SK-N-MC (cell line): ENCODE measurements at regions not wholly inside any gene's neighbourhood (a gene's known extent, or its start where the extent isn't known, plus 50 kb on each side); places are given as distances from the start of the nearest gene placed in this dataset.
"Not testable (repeated sequence)": the region's sequence is repeated elsewhere in the genome, so short reads cannot be mapped to it uniquely, and the experiment has no call there.

ENCODE experiments used
- DNase-seq: peaks from one replicate; pipeline ENCODE4 v3.0.0-alpha.2; 2011; ENCODE audit warnings: low read depth, low spot score
- H3K27ac ChIP-seq: fragments of 200-600 bp; sonication (generic); 2 replicates; pipeline ENCODE4 v1.5.1; 2016; ENCODE audit warnings: mixed run types
- H3K36me3 ChIP-seq: fragments of 200-600 bp; sonication (generic); 2 replicates; pipeline ENCODE4 v1.6.1; 2017; ENCODE audit warnings: antibody characterized with exemption, low read length, mixed read lengths; ENCODE audit not compliant: insufficient read depth
- H3K4me3 ChIP-seq: fragments of 200-600 bp; sonication (generic); 2 replicates; pipeline ENCODE4 v1.5.1; 2016
- H3K9ac ChIP-seq: fragments of 200-600 bp; sonication (generic); 2 replicates; pipeline ENCODE4 v1.8.0; 2017; ENCODE audit warnings: mixed run types, mixed read lengths; ENCODE audit not compliant: insufficient read length
- H3K9me3 ChIP-seq: fragments of 200-600 bp; sonication (generic); 2 replicates; pipeline ENCODE4 v1.6.1; 2017; ENCODE audit warnings: low read depth, mild to moderate bottlenecking, antibody characterized with exemption, low read length, moderate library complexity, mixed read lengths
- EZH2 ChIP-seq: fragments of 200-600 bp; sonication (generic); IDR thresholded peaks from one replicate; pipeline ENCODE4 v1.6.1; 2017; ENCODE audit warnings: antibody characterized with exemption
- FOXP2 ChIP-seq: optimal IDR thresholded peaks from 2 replicates; pipeline ENCODE3; 2011; ENCODE audit warnings: mild to moderate bottlenecking, moderate library complexity; ENCODE audit not compliant: insufficient read depth; ENCODE audit errors: extremely low read length, control extremely low read depth
- POLR2AphosphoS5 ChIP-seq: IDR thresholded peaks from 2 replicates; pipeline ENCODE4 v1.6.1; 2012; ENCODE audit warnings: mild to moderate bottlenecking, low read depth, low read length, borderline replicate concordance

DNA sequence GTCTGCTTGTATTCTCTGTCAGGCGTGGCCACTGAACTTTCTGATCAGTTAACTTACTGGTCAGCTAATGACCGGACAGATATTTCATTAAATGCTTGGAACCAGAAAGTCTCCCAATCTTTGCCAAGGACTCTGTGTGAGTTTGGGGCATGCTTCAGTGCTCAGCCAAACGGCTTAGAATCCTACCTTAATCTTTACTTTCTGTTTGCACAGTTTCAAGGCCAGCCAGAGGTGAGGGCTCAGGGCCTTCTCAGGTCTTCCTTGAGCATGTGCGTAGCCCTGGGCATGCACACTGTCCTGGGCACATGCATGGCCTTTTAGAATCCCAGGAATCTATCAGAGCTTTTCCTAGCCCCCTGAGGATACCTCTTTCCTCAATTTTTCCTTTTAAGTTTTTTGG lies 230.1 kb downstream of the RAB11FIP4 start:
- TF ChIP-seq EZH2 (no peak), FOXP2 (no peak), POLR2AphosphoS5 (no peak)
- Histone ChIP-seq H3K9ac (no peak overlapping the region), H3K27ac (no peak overlapping the region), H3K9me3 (no peaks in the 10 kb centered on the region), H3K36me3 (no peaks in the 10 kb centered on the region), H3K4me3 (no peak overlapping the region)
- no peak for DNase-seq

DNA sequence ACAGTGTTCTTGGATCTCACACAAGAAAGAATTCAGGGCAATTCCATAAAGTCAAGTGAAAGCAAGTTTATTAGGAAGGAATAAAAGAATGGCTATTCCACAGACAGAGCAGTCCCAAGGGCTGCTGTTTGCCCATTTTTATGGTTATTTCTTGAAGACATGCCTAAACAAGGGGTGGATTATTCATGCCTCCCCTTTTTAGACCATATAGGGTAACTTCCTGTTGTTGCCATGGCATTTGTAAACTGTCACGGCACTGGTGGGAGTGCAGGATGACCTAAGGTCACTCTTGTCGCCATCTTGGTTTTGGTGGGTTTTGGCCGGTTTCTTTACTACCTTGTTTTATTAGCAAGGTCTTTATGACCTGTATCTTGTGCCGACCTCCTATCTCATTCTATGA lies 219.6 kb downstream of the RAB11FIP4 start:
- H3K9ac ChIP-seq, H3K36me3 ChIP-seq, H3K9me3 ChIP-seq, H3K4me3 ChIP-seq, H3K27ac ChIP-seq, DNase-seq: not testable (repeated sequence)

DNA sequence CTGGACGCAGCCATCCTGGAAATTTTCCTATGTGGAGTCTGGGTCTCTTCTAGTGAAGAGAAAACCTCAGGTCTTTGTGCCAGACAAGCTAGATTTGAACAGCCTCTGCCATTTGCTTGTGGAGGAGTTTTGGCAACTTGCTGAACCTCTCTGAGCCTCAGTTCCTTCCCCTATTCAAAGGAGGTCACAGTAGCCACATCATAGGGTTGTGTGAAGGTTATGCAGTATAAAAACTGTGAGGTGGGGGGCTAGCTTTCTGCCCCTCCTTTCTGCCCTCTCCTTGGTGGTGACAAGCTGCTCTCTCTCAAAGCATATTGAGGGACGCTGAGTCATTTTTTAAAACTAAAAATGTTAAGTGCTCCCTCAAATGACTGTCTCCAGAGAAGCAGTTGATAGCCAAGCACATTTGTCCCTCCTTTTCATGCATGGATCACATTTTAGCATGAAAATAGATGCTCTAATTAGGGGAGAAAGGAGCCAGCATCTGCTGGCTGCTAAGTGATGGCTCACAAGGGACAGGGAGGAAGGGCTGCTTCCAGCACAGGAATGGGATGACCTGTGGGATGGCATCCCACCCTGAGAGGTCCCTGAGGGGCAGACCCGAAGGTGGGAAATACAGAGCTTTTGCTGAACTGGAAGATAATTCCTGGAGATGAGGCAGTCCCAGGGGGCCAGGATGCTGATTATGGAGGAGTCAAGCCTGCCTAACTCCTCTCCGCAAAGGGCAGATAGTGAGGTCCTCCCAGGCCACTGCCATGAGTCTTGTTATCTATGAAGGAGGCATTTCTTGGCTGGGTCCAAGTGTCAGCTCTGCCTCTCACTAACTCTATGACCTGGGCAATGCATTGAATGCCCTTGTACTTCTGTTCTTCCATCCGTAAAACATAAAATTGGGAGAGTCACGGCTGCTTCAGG lies 218.8 kb downstream of the RAB11FIP4 start:
- no peak overlapping the region for H3K4me3 ChIP-seq
- no peak overlapping the region for H3K27ac ChIP-seq
- H3K9ac ChIP-seq, result no peak overlapping the region
- DNase-seq, result no peak
- H3K9me3 ChIP-seq, result no peaks in the 10 kb centered on the region
- no peaks in the 10 kb centered on the region for H3K36me3 ChIP-seq
- TF ChIP-seq FOXP2 (no peak), POLR2AphosphoS5 (no peak), EZH2 (no peak)

DNA sequence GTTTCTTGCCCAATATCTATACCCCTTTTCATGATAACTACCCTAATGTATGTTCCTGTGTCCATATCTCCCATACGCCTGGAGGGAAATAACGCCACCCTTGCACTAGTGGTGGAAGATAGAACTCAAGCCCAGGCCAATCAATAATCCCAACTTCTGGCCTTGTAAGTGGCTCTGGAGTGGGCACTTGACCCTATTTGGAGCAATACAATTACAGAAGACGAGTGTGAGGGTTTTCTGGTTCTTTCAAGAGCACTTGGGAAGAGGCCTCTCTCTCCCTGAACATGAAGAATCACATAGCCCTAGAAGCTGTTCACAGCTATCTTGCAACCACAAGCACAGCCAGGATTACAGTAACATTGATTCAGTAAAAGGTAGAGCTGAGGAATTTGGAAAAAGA lies 217.9 kb downstream of the RAB11FIP4 start:
- Histone ChIP-seq H3K36me3 (no peaks in the 10 kb centered on the region), H3K9me3 (no peaks in the 10 kb centered on the region), H3K9ac (no peak overlapping the region), H3K4me3 (no peak overlapping the region), H3K27ac (no peak overlapping the region)
- no peak for DNase-seq
- TF ChIP-seq FOXP2 (no peak), POLR2AphosphoS5 (no peak), EZH2 (no peak)

DNA sequence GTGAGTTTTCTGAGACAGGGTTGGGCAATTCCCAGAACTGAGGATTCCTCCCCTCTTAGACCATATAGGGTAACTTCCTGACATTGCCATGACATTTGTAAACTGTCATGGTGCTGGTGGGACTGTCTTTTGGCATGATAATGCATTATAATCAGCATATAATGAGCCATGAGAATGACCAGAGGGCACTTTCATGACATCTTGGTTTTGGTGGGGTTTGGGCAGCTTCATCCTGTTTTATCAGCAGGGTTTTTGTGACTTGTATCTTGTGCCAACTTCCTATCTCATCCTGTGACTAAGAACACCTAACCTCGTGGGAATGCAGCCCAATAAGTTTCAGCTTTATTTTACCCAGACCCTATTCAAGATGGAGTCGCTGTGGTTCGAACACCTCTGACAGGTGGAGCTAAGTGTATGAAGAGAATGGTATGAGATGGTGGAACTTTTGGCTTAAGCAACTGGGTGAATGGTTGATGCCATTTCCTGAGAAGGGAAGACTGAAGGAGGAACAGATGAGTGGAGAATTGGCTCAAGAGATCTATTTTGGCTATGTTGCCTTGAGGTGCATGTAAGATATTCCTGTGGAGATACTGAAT lies 217.3 kb downstream of the RAB11FIP4 start:
- DNase-seq, result no peak
- no peak overlapping the region for H3K9ac ChIP-seq
- no peak overlapping the region for H3K4me3 ChIP-seq
- TF ChIP-seq FOXP2 (no peak), POLR2AphosphoS5 (no peak), EZH2 (no peak)
- no peak overlapping the region for H3K27ac ChIP-seq
- H3K9me3 ChIP-seq, result no peaks in the 10 kb centered on the region
- H3K36me3 ChIP-seq, result no peaks in the 10 kb centered on the region

- H3K9ac ChIP-seq, result no peak overlapping the region
- DNase-seq, result no peak
- no peak overlapping the region for H3K4me3 ChIP-seq
- TF ChIP-seq EZH2 (no peak), FOXP2 (no peak), POLR2AphosphoS5 (no peak)
- H3K9me3 ChIP-seq, result no peaks in the 10 kb centered on the region
- no peak overlapping the region for H3K27ac ChIP-seq
- no peaks in the 10 kb centered on the region for H3K36me3 ChIP-seq
These were observed 214.3 kb downstream of the RAB11FIP4 start for GRCh38 chr17:31605761-31606160.

- DNase-seq, result no peak
These were observed 213.5 kb downstream of the RAB11FIP4 start for GRCh38 chr17:31604936-31605335.

GRCh38 chr17:31600144-31600543 lies 208.7 kb downstream of the RAB11FIP4 start:
- H3K27ac ChIP-seq, DNase-seq, H3K4me3 ChIP-seq, H3K9me3 ChIP-seq, H3K36me3 ChIP-seq, H3K9ac ChIP-seq: not testable (repeated sequence)

More at GRCh38 chr17:31604936-31605335, 213.5 kb downstream of the RAB11FIP4 start:
- TF ChIP-seq POLR2AphosphoS5, result no peak
- TF ChIP-seq FOXP2, result no peak
- no peak for TF ChIP-seq EZH2
- Histone ChIP-seq H3K4me3 (no peak overlapping the region), H3K9ac (no peak overlapping the region), H3K9me3 (no peaks in the 10 kb centered on the region), H3K36me3 (no peaks in the 10 kb centered on the region), H3K27ac (no peak overlapping the region)

GRCh38 chr17:31598921-31599571 lies 207.6 kb downstream of the RAB11FIP4 start:
- Histone ChIP-seq H3K4me3 (no peak overlapping the region), H3K27ac (no peak overlapping the region), H3K9me3 (no peaks in the 10 kb centered on the region), H3K9ac (no peak overlapping the region), H3K36me3 (no peaks in the 10 kb centered on the region)
- no peak for TF ChIP-seq EZH2
- TF ChIP-seq POLR2AphosphoS5, result no peak
- no peak for TF ChIP-seq FOXP2
- DNase-seq, result no peak
